ENCODE measurements at regions not wholly inside any gene's neighbourhood (a gene's known extent, or its start where the extent isn't known, plus 50 kb on each side); places are given as distances from the start of the nearest gene placed in this dataset.

- CTCF ChIA-PET (ENCODE audit: low intra/inter-chr PET ratio), result no interaction called here
- H3K27me3 ChIP-seq (ENCODE audit: control insufficient read depth in 2 of 2, insufficient read depth in 2 of 2, low read length in 2 of 2), result no peaks in the 10 kb centered on the region
Measured at GRCh38 chr5:68426586-68426985, 211.0 kb downstream of the PIK3R1 start.

More at GRCh38 chr5:68426586-68426985, 211.0 kb downstream of the PIK3R1 start:
- Histone ChIP-seq H3K9me3 (replicated peaks; ENCODE audit: control insufficient read depth, insufficient read depth, low read depth, low read length) (no peaks in the 10 kb centered on the region), H3K9me1 (ENCODE audit: control insufficient read depth, insufficient read depth, low read length) (no peaks in the 10 kb centered on the region), H3K27ac (ENCODE audit: extremely low read depth, low read depth, low read length) (peak overlapping the region; percentile 24; the same call in 1 of the 3 replicates), H3K9ac (ENCODE audit: insufficient read depth in 1 of 2, low read depth in 2 of 2, low read length in 2 of 2) (no peak overlapping the region), H3K4me3 (no peak overlapping the region), H3K4me2 (ENCODE audit: insufficient read depth, low read length) (no peak overlapping the region), H3K79me2 (ENCODE audit: control insufficient read depth, insufficient read depth, low read length) (no peaks in the 10 kb centered on the region), H3K4me1 (replicated peaks in 1 of 2; ENCODE audit: control insufficient read depth in 2 of 2, insufficient read depth in 2 of 2, low read length in 2 of 2) (peaks cover 41 to 76% of the 10 kb centered on the region in 2 experiments), H3K36me3 (ENCODE audit: control insufficient read depth, insufficient read depth, low read length) (no peaks in the 10 kb centered on the region), H4K20me1 (replicated peaks; ENCODE audit: control insufficient read depth, insufficient read depth, low read length) (no peaks in the 10 kb centered on the region), H2AFZ (ENCODE audit: low read depth, low read length) (peak overlapping the region; percentile 64)
- WGBS (ENCODE audit: insufficient coverage, low coverage, missing lambda C conversion rate), result 66% methylated on average over 4 of the region's 4 CpGs
- in situ Hi-C loops (cut with MboI), result no loop called here
- BruUV-seq (replicated peaks), result no TSS peak
- no peak for FAIRE-seq
- POLR2A ChIA-PET, result no interaction called here
- intact Hi-C loops (cut with micrococcal nuclease), result no loop called here
- DNase-seq (ENCODE audit: extremely low read depth in 1 of 4, low spot score in 3 of 4), result no peak
- no peak for ATAC-seq
- TF ChIP-seq NFIC (IDR thresholded peaks at IDR 0.05) (peak; percentile 22; the same call in 1 of the 2 replicates), L3MBTL2 (IDR thresholded peaks at IDR 0.05) (no peak), ZNF592 (IDR thresholded peaks at IDR 0.05) (peak; percentile 45)

All from K562 (cell line).